H1 (cell line): ENCODE measurements at regions not wholly inside any gene's neighbourhood (a gene's known extent, or its start where the extent isn't known, plus 50 kb on each side); places are given as distances from the start of the nearest gene placed in this dataset.

Source experiments
- EZH2 ChIP-seq: fragments of 200-600 bp; sonication (generic); IDR thresholded peaks from 2 replicates; pipeline ENCODE4 v1.7.1; 2012; ENCODE audit warnings: low read depth, mild to moderate bottlenecking, moderate library complexity, low read length, inconsistent platforms; ENCODE audit not compliant: severe bottlenecking
- GTF2F1 ChIP-seq: IDR thresholded peaks from 2 replicates; pipeline ENCODE4 v1.6.1; 2012; ENCODE audit warnings: low read depth, low read length, improper control_type of control experiment, borderline replicate concordance
- MAFK ChIP-seq: IDR thresholded peaks from 2 replicates; pipeline ENCODE4 v1.6.1; 2012; ENCODE audit warnings: low read depth, mild to moderate bottlenecking, improper control_type of control experiment, low read length
- POLR2A ChIP-seq, 2 experiments: IDR thresholded peaks; 1 replicate in 1 of 2; 2 replicates in 1 of 2; pipeline ENCODE4 v1.6.1; 2011; ENCODE audit warnings: low read depth in 2 of 2, low read length in 2 of 2, mild to moderate bottlenecking in 2 of 2; ENCODE audit errors: control extremely low read depth in 1 of 2
- TAF1 ChIP-seq: IDR thresholded peaks from 2 replicates; pipeline ENCODE4 v1.6.1; 2011; ENCODE audit warnings: mild to moderate bottlenecking, low read depth, low read length
- TF ChIP-seq, protein P1 (sequence below), 3 experiments: IDR thresholded peaks; 1 replicate in 2 of 3; 2 replicates in 1 of 3; pipeline versions ENCODE4 v1.5.1 to v1.6.1; 2011; ENCODE audit warnings: low read length in 3 of 3, mild to moderate bottlenecking in 3 of 3, inconsistent platforms in 2 of 3, low read depth in 1 of 3, moderate library complexity in 1 of 3; ENCODE audit not compliant: insufficient read depth in 1 of 3; ENCODE audit errors: control extremely low read depth in 1 of 3
- TF ChIP-seq, protein P2 (sequence below): IDR thresholded peaks from 2 replicates; pipeline ENCODE4 v1.6.1; 2012; ENCODE audit warnings: inconsistent platforms

DNA sequence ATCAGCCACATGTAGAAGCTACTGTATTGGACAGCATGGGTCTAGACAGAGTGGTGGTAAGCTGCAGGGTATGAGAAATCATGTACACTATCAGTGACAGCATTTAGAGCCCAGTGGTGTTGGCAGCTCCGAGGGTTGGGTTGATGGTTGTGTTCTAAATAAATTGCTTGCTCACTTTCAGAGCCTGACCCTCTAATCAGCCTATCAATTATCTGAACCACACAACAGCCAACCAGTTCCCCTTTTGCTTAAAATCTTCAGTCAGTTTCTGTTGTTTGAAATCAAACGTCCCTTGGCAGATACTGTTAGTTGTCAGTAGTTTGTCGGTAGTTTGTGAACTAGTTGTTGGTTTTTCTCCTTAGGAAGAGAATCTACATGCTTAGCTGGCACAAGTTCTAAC lies 99.8 kb upstream of the RAI2 start:
- TF ChIP-seq TAF1 (no peak), POLR2A (IDR thresholded peaks at IDR 0.05; ENCODE audit: control extremely low read depth in 1 of 2, low read depth in 2 of 2, low read length in 2 of 2) (no peak), GTF2F1 (no peak), EZH2 (no peak), MAFK (no peak)
- TF ChIP-seq, protein P1, sequence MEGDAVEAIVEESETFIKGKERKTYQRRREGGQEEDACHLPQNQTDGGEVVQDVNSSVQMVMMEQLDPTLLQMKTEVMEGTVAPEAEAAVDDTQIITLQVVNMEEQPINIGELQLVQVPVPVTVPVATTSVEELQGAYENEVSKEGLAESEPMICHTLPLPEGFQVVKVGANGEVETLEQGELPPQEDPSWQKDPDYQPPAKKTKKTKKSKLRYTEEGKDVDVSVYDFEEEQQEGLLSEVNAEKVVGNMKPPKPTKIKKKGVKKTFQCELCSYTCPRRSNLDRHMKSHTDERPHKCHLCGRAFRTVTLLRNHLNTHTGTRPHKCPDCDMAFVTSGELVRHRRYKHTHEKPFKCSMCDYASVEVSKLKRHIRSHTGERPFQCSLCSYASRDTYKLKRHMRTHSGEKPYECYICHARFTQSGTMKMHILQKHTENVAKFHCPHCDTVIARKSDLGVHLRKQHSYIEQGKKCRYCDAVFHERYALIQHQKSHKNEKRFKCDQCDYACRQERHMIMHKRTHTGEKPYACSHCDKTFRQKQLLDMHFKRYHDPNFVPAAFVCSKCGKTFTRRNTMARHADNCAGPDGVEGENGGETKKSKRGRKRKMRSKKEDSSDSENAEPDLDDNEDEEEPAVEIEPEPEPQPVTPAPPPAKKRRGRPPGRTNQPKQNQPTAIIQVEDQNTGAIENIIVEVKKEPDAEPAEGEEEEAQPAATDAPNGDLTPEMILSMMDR (IDR thresholded peaks at IDR 0.05; ENCODE audit: control extremely low read depth in 1 of 3, insufficient read depth in 1 of 3, low read depth in 1 of 3, low read length in 3 of 3), result no peak
- TF ChIP-seq, protein P2, sequence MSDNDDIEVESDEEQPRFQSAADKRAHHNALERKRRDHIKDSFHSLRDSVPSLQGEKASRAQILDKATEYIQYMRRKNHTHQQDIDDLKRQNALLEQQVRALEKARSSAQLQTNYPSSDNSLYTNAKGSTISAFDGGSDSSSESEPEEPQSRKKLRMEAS, result no peak
